GM18868 (cell line): ENCODE measurements at regions not wholly inside any gene's neighbourhood (a gene's known extent, or its start where the extent isn't known, plus 50 kb on each side); places are given as distances from the start of the nearest gene placed in this dataset.

Experiments
- ATAC-seq: cut with Tn5 transposase; IDR thresholded peaks from one replicate; pipeline ENCODE4 v1.9.1; 2021; ENCODE audit warnings: mild to moderate bottlenecking, moderate library complexity; ENCODE audit not compliant: unreplicated experiment

DNA sequence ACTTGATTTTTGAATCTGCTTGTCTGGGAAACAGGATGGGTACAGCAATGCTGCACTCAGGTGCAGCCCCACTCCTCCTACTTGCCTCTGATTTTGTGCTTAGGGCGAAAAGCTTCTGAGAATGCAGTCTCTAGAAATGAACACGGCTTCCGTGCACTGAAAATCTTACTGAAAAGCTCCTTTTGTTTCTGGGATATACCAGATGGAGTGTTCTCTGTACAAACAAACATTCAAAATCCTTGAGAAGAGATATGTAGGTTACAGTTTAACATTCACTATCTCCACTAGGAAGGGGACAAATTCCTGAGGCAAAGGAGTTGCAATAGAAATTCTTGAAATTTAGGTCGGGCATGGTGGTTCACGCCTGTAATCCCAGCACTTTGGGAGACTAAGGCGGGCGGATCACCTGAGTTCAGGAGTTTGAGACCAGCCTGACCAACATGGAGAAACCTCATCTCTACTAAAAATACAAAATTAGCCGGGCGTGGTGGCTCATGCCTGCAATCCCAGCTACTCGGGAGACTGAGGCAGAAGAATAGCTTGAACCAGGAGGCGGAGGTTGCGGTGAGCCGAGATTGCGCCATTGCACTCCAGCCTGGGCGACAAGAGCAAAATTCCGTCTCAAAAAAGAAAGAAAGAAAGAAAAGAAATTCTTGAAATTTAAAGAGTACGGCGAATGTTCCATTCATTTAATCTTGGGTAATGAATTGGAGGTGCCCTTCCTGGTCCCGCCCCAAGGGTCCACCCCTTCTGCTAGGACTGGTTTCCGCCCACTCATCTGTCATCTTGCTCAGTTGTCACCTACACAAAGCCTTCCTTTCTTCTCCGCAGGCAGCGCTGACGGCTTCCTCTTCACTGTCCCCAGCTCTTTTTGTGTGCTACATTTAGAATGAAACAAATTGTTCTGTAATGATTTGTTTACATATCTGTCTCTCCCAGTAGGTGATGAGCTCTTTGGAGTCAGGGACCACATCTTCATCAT, 92.4 kb downstream of the SOCS6 start:
- no peak for ATAC-seq
